ENCODE measurements at regions not wholly inside any gene's neighbourhood (a gene's known extent, or its start where the extent isn't known, plus 50 kb on each side); places are given as distances from the start of the nearest gene placed in this dataset.

GRCh38 chr5:158553195-158553961, 546.3 kb downstream of the EBF1 start:
- DNase-seq (ENCODE audit: low read depth, low spot score), result no peak

- no peak for DNase-seq (ENCODE audit: low read depth, low spot score)
Measured at GRCh38 chr5:158552241-158552640, 547.5 kb downstream of the EBF1 start.

GRCh38 chr5:158549311-158549710, 550.4 kb downstream of the EBF1 start:
- DNase-seq (ENCODE audit: low read depth, low spot score), result no peak

GRCh38 chr5:158546748-158547147, 553.0 kb downstream of the EBF1 start:
- no peak for DNase-seq (ENCODE audit: low read depth, low spot score)

GRCh38 chr5:158545949-158546530, 553.7 kb downstream of the EBF1 start:
- no peak for DNase-seq (ENCODE audit: low read depth, low spot score)

GRCh38 chr5:158544388-158545339, 555.1 kb downstream of the EBF1 start:
- DNase-seq (ENCODE audit: low read depth, low spot score), result no peak

GRCh38 chr5:158543539-158544387, 556.0 kb downstream of the EBF1 start:
- DNase-seq (ENCODE audit: low read depth, low spot score), result no peak

GRCh38 chr5:158541536-158542297, 558.0 kb downstream of the EBF1 start:
- no peak for DNase-seq (ENCODE audit: low read depth, low spot score)

GRCh38 chr5:158538506-158539074, 561.1 kb downstream of the EBF1 start:
- no peak for DNase-seq (ENCODE audit: low read depth, low spot score)

- no peak for DNase-seq (ENCODE audit: low read depth, low spot score)
Measured at GRCh38 chr5:158537366-158537765, 562.4 kb downstream of the EBF1 start.

GRCh38 chr5:158534203-158534602, 565.5 kb downstream of the EBF1 start:
- DNase-seq (ENCODE audit: low read depth, low spot score), result no peak

GRCh38 chr5:158532739-158533138, 567.0 kb downstream of the EBF1 start:
- no peak for DNase-seq (ENCODE audit: low read depth, low spot score)

GRCh38 chr5:158531860-158532259, 567.9 kb downstream of the EBF1 start:
- DNase-seq (ENCODE audit: low read depth, low spot score), result no peak

GRCh38 chr5:158530115-158530514, 569.6 kb downstream of the EBF1 start:
- no peak for DNase-seq (ENCODE audit: low read depth, low spot score)

- no peak for DNase-seq (ENCODE audit: low read depth, low spot score)
Measured at GRCh38 chr5:158529454-158529853, 570.3 kb downstream of the EBF1 start.

GRCh38 chr5:158525663-158526062, 574.1 kb downstream of the EBF1 start:
- no peak for DNase-seq (ENCODE audit: low read depth, low spot score)

- DNase-seq (ENCODE audit: low read depth, low spot score), result no peak
Measured at GRCh38 chr5:158524070-158524469, 575.6 kb downstream of the EBF1 start.

GRCh38 chr5:158522776-158523175, 576.9 kb downstream of the EBF1 start:
- no peak for DNase-seq (ENCODE audit: low read depth, low spot score)

- DNase-seq (ENCODE audit: low read depth, low spot score), result no peak
Measured at GRCh38 chr5:158521995-158522394, 577.7 kb downstream of the EBF1 start.

- DNase-seq (ENCODE audit: low read depth, low spot score), result no peak
Measured at GRCh38 chr5:158519433-158520021, 580.2 kb downstream of the EBF1 start.

Measured in activated CD4-positive, CD25-positive, alpha-beta regulatory T cell treated with anti-CD3 and anti-CD28 coated beads, Interleukin-2, amount 50 U/mL, for 16 hours (primary cell).